ENCODE measurements at regions not wholly inside any gene's neighbourhood (a gene's known extent, or its start where the extent isn't known, plus 50 kb on each side); places are given as distances from the start of the nearest gene placed in this dataset.
"Not testable (repeated sequence)": the region's sequence is repeated elsewhere in the genome, so short reads cannot be mapped to it uniquely, and the experiment has no call there.

- H3K9ac ChIP-seq (replicated peaks; ENCODE audit: extremely low read depth, insufficient read depth, low read length); H3K4me3 ChIP-seq (replicated peaks in 1 of 3; ENCODE audit: insufficient read depth in 1 of 3, low read depth in 1 of 3, low read length in 3 of 3); FAIRE-seq; intact Hi-C loops (cut with micrococcal nuclease); H3K9me1 ChIP-seq (replicated peaks; ENCODE audit: control insufficient read depth, extremely low read depth, insufficient read depth, low read length); H3K4me2 ChIP-seq (ENCODE audit: insufficient read depth, low read length); dilution Hi-C loops (cut with MboI; ENCODE audit: extremely low pct_ligation_motif_present, low sequenced_read_pairs); H3K36me3 ChIP-seq (ENCODE audit: control insufficient read depth in 2 of 2, extremely low read depth in 1 of 2, insufficient read depth in 2 of 2, low read length in 2 of 2); POLR2A ChIA-PET; H3K4me1 ChIP-seq (ENCODE audit: control insufficient read depth, extremely low read depth, insufficient read depth, low read length); H3K27me3 ChIP-seq (ENCODE audit: control insufficient read depth in 2 of 2, insufficient read depth in 2 of 2, low read length in 2 of 2); H2AFZ ChIP-seq (ENCODE audit: low read depth, low read length); H3K79me2 ChIP-seq (ENCODE audit: control insufficient read depth, insufficient read depth, low read length); H4K20me1 ChIP-seq (replicated peaks; ENCODE audit: control insufficient read depth, extremely low read depth, insufficient read depth, low read length); CTCF ChIA-PET; BruUV-seq (replicated peaks); DNase-seq (ENCODE audit: low read depth, low spot score); H3K27ac ChIP-seq (ENCODE audit: insufficient read depth, low read depth, low read length); H3K9me3 ChIP-seq (replicated peaks; ENCODE audit: control insufficient read depth, insufficient read depth, low read length): not testable (repeated sequence)
Observed at GRCh38 chr17:46460129-46460528, 52.1 kb upstream of the LRRC37A2 start.

- DNase-seq (ENCODE audit: low read depth, low spot score); H3K79me2 ChIP-seq (ENCODE audit: control insufficient read depth, insufficient read depth, low read length); H3K27me3 ChIP-seq (ENCODE audit: control insufficient read depth in 2 of 2, insufficient read depth in 2 of 2, low read length in 2 of 2); H3K36me3 ChIP-seq (ENCODE audit: control insufficient read depth in 2 of 2, extremely low read depth in 1 of 2, insufficient read depth in 2 of 2, low read length in 2 of 2); CTCF ChIA-PET; H3K4me1 ChIP-seq (ENCODE audit: control insufficient read depth, extremely low read depth, insufficient read depth, low read length); H3K4me2 ChIP-seq (ENCODE audit: insufficient read depth, low read length); H3K27ac ChIP-seq (ENCODE audit: insufficient read depth, low read depth, low read length); H3K4me3 ChIP-seq (replicated peaks in 1 of 3; ENCODE audit: insufficient read depth in 1 of 3, low read depth in 1 of 3, low read length in 3 of 3); dilution Hi-C loops (cut with MboI; ENCODE audit: extremely low pct_ligation_motif_present, low sequenced_read_pairs); H3K9ac ChIP-seq (replicated peaks; ENCODE audit: extremely low read depth, insufficient read depth, low read length); POLR2A ChIA-PET; FAIRE-seq; H3K9me3 ChIP-seq (replicated peaks; ENCODE audit: control insufficient read depth, insufficient read depth, low read length); H4K20me1 ChIP-seq (replicated peaks; ENCODE audit: control insufficient read depth, extremely low read depth, insufficient read depth, low read length); H3K9me1 ChIP-seq (replicated peaks; ENCODE audit: control insufficient read depth, extremely low read depth, insufficient read depth, low read length); H2AFZ ChIP-seq (ENCODE audit: low read depth, low read length); intact Hi-C loops (cut with micrococcal nuclease); BruUV-seq (replicated peaks): not testable (repeated sequence)
Observed at GRCh38 chr17:46455069-46455468, 57.2 kb upstream of the LRRC37A2 start.

- H3K79me2 ChIP-seq (ENCODE audit: control insufficient read depth, insufficient read depth, low read length); H3K27me3 ChIP-seq (ENCODE audit: control insufficient read depth in 2 of 2, insufficient read depth in 2 of 2, low read length in 2 of 2); CTCF ChIA-PET; DNase-seq (ENCODE audit: low read depth, low spot score); H3K4me3 ChIP-seq (replicated peaks in 1 of 3; ENCODE audit: insufficient read depth in 1 of 3, low read depth in 1 of 3, low read length in 3 of 3); H4K20me1 ChIP-seq (replicated peaks; ENCODE audit: control insufficient read depth, extremely low read depth, insufficient read depth, low read length); H3K36me3 ChIP-seq (ENCODE audit: control insufficient read depth in 2 of 2, extremely low read depth in 1 of 2, insufficient read depth in 2 of 2, low read length in 2 of 2); H3K9me3 ChIP-seq (replicated peaks; ENCODE audit: control insufficient read depth, insufficient read depth, low read length); FAIRE-seq; intact Hi-C loops (cut with micrococcal nuclease); H3K4me2 ChIP-seq (ENCODE audit: insufficient read depth, low read length); H3K27ac ChIP-seq (ENCODE audit: insufficient read depth, low read depth, low read length); POLR2A ChIA-PET; BruUV-seq (replicated peaks); H3K4me1 ChIP-seq (ENCODE audit: control insufficient read depth, extremely low read depth, insufficient read depth, low read length); H2AFZ ChIP-seq (ENCODE audit: low read depth, low read length); H3K9ac ChIP-seq (replicated peaks; ENCODE audit: extremely low read depth, insufficient read depth, low read length); dilution Hi-C loops (cut with MboI; ENCODE audit: extremely low pct_ligation_motif_present, low sequenced_read_pairs); H3K9me1 ChIP-seq (replicated peaks; ENCODE audit: control insufficient read depth, extremely low read depth, insufficient read depth, low read length): not testable (repeated sequence)
Observed at GRCh38 chr17:46454572-46454971, 57.7 kb upstream of the LRRC37A2 start.

GRCh38 chr17:46453077-46453476 lies 59.2 kb upstream of the LRRC37A2 start:
- H3K27me3 ChIP-seq (ENCODE audit: control insufficient read depth in 2 of 2, insufficient read depth in 2 of 2, low read length in 2 of 2); H2AFZ ChIP-seq (ENCODE audit: low read depth, low read length); FAIRE-seq; CTCF ChIA-PET; H3K36me3 ChIP-seq (ENCODE audit: control insufficient read depth in 2 of 2, extremely low read depth in 1 of 2, insufficient read depth in 2 of 2, low read length in 2 of 2); DNase-seq (ENCODE audit: low read depth, low spot score); intact Hi-C loops (cut with micrococcal nuclease); H3K27ac ChIP-seq (ENCODE audit: insufficient read depth, low read depth, low read length); POLR2A ChIA-PET; H4K20me1 ChIP-seq (replicated peaks; ENCODE audit: control insufficient read depth, extremely low read depth, insufficient read depth, low read length); H3K79me2 ChIP-seq (ENCODE audit: control insufficient read depth, insufficient read depth, low read length); dilution Hi-C loops (cut with MboI; ENCODE audit: extremely low pct_ligation_motif_present, low sequenced_read_pairs); H3K4me2 ChIP-seq (ENCODE audit: insufficient read depth, low read length); H3K9ac ChIP-seq (replicated peaks; ENCODE audit: extremely low read depth, insufficient read depth, low read length); H3K9me3 ChIP-seq (replicated peaks; ENCODE audit: control insufficient read depth, insufficient read depth, low read length); H3K4me3 ChIP-seq (replicated peaks in 1 of 3; ENCODE audit: insufficient read depth in 1 of 3, low read depth in 1 of 3, low read length in 3 of 3); BruUV-seq (replicated peaks); H3K4me1 ChIP-seq (ENCODE audit: control insufficient read depth, extremely low read depth, insufficient read depth, low read length); H3K9me1 ChIP-seq (replicated peaks; ENCODE audit: control insufficient read depth, extremely low read depth, insufficient read depth, low read length): not testable (repeated sequence)

All from endothelial cell of umbilical vein (primary cell).